ENCODE measurements at regions not wholly inside any gene's neighbourhood (a gene's known extent, or its start where the extent isn't known, plus 50 kb on each side); places are given as distances from the start of the nearest gene placed in this dataset.

DNA sequence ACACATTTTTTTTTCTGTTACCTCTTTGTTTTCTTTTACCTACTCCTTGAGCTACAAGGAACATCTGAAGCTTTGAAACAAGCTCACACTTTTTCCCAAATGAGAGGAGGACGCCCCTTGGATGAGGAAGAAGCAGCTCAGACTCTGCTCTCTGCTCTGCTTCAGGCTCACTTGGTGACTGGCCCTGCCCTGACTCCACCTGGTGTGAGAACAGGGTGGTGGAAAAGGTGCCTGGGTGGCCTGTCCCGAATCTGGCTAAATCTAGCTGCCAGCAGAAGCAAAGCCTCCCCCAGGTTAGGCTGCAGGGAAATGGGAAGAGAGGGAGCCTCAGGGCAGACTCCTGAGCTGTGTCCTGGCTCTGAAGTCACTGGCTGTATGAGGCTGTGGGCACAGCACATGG is 68.0 kb upstream of the CEACAM8 start:
- Histone ChIP-seq H3K27me3 (no peaks in the 10 kb centered on the region), H3K27ac (no peak overlapping the region), H3K9me3 (no peaks in the 10 kb centered on the region), H3K4me3 (no peak overlapping the region), H3K4me1 (no peaks in the 10 kb centered on the region), H3K36me3 (no peaks in the 10 kb centered on the region)
- no peak for DNase-seq
- 6 to 25% methylated on average over 2 of the region's 2 CpGs for WGBS, 2 donors
- intact Hi-C loops (cut with DNase I): no loop called here
- TF ChIP-seq, protein P1, sequence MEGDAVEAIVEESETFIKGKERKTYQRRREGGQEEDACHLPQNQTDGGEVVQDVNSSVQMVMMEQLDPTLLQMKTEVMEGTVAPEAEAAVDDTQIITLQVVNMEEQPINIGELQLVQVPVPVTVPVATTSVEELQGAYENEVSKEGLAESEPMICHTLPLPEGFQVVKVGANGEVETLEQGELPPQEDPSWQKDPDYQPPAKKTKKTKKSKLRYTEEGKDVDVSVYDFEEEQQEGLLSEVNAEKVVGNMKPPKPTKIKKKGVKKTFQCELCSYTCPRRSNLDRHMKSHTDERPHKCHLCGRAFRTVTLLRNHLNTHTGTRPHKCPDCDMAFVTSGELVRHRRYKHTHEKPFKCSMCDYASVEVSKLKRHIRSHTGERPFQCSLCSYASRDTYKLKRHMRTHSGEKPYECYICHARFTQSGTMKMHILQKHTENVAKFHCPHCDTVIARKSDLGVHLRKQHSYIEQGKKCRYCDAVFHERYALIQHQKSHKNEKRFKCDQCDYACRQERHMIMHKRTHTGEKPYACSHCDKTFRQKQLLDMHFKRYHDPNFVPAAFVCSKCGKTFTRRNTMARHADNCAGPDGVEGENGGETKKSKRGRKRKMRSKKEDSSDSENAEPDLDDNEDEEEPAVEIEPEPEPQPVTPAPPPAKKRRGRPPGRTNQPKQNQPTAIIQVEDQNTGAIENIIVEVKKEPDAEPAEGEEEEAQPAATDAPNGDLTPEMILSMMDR (IDR thresholded peaks at IDR 0.05): peak in 1 of 6 experiments; percentile 9
- no peak for TF ChIP-seq POLR2A (IDR thresholded peaks at IDR 0.05)

DNA sequence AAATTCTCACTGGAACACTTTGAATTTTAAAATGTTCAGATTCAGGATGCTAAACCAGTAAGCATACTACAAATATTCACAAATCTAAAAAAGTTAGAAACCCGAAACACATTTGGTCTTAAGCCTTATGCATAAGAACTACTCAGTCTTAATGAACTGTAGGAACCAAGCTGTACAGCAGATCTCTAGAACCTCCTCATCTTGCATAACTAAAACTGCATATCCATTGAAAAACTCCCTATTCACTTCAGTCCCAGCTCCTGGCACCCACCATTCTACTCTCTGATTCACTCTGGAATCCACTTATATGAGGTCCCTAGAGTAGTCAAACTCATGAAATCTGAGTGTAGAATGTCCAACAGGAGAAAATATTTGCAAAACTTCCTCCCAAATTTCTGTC is 65.6 kb upstream of the CEACAM8 start:
- no peak for DNase-seq
- no peaks in the 10 kb centered on the region for H3K27me3 ChIP-seq
- no peak overlapping the region for H3K27ac ChIP-seq
- intact Hi-C loops (cut with DNase I): no loop called here
- no peaks in the 10 kb centered on the region for H3K36me3 ChIP-seq
- no peak overlapping the region for H3K4me3 ChIP-seq
- H3K4me1 ChIP-seq: no peaks in the 10 kb centered on the region
- TF ChIP-seq, protein P1 (IDR thresholded peaks at IDR 0.05): no peak
- no peak for TF ChIP-seq POLR2A (IDR thresholded peaks at IDR 0.05)
- WGBS, 2 donors: 83 to 95% methylated on average over 1 of the region's 1 CpG
- H3K9me3 ChIP-seq: no peaks in the 10 kb centered on the region

DNA sequence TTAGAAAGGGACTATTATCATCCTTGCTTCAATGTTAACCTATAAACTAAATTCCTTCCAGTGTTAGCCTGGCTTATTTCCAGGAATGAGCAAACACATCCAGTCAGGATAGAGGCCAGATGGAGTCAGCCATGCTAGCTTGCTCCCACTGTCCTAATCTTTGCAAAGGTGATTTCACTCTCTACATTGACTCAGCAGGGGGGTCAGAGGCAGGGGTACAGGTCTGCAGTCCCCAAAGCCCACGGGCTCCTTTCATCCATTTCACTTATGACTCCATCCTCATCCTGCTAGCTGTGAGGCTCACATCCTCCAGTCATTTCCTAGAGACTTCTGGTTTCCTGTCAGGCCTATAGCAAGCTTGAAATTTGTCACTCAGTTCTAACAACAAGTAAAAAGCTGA is 63.4 kb upstream of the CEACAM8 start:
- 8 to 17% methylated on average over 1 of the region's 1 CpG for WGBS, 2 donors
- Histone ChIP-seq H3K27me3 (no peaks in the 10 kb centered on the region), H3K27ac (no peak overlapping the region), H3K4me1 (no peaks in the 10 kb centered on the region), H3K36me3 (no peaks in the 10 kb centered on the region), H3K9me3 (no peaks in the 10 kb centered on the region), H3K4me3 (no peak overlapping the region)
- TF ChIP-seq, protein P1 (IDR thresholded peaks at IDR 0.05): no peak
- no peak for TF ChIP-seq POLR2A (IDR thresholded peaks at IDR 0.05)
- no peak for DNase-seq
- intact Hi-C loops (cut with DNase I): no loop called here

DNA sequence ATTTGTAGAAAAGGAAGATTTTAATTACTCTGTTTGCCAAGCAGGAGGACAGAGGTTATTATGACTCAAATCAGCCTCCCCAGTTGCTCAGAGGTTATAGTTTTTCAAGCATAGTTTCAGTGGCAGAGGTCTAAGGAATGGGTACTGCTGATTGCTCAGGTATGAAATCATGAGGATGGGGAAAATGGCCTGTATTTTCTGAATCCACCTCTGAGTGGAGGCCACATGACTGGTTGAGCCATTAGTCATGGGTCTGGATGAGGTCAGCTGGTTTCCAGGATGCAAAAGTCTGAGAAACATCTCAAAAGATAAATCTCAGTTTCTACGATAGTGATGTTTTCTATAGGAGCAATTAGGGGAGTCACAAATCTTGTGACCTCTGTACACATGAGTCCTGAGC is 62.8 kb upstream of the CEACAM8 start:
- Histone ChIP-seq H3K36me3 (no peaks in the 10 kb centered on the region), H3K27me3 (peaks cover 0 to 2% (median 0%) of the 10 kb centered on the region in 4 donors), H3K9me3 (no peaks in the 10 kb centered on the region), H3K4me3 (no peak overlapping the region), H3K4me1 (no peaks in the 10 kb centered on the region), H3K27ac (no peak overlapping the region)
- intact Hi-C loops (cut with DNase I): no loop called here
- no peak for TF ChIP-seq POLR2A (IDR thresholded peaks at IDR 0.05)
- TF ChIP-seq, protein P1 (IDR thresholded peaks at IDR 0.05): no peak
- 60 to 73% methylated on average over 1 of the region's 1 CpG for WGBS, 2 donors
- DNase-seq: no peak

DNA sequence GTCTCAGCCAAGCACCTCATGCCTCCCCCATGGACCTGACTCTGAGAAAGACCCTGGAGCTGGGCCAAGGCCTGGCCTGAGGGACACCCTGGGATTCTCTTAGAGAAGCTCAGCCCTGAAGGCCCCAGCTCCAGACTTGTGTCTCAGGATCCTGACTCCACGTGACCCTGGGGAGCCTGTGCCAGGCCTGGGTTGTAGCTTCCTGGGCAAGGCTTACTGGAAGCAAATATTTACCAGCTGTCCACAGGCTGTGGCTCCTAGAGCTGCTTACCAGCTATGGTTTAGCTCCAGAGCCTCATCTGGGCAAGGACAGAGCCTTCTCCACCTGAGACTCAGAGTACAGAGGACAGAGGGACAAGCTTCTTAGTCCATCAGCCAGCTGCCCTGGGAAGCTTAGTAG is 61.0 kb upstream of the CEACAM8 start:
- no peak overlapping the region for H3K27ac ChIP-seq
- intact Hi-C loops (cut with DNase I): no loop called here
- peaks cover 0 to 5% (median 0%) of the 10 kb centered on the region in 4 donors for H3K27me3 ChIP-seq
- H3K9me3 ChIP-seq: no peaks in the 10 kb centered on the region
- DNase-seq: no peak
- no peak overlapping the region for H3K4me3 ChIP-seq
- H3K36me3 ChIP-seq: no peaks in the 10 kb centered on the region
- TF ChIP-seq POLR2A (IDR thresholded peaks at IDR 0.05): no peak
- TF ChIP-seq, protein P1 (IDR thresholded peaks at IDR 0.05): no peak
- WGBS, 2 donors: 60% methylated on average over 1 of the region's 1 CpG; no CpG with 5 or more reads in 1 of the 2 donors
- no peaks in the 10 kb centered on the region for H3K4me1 ChIP-seq

Measured in esophagus squamous epithelium (tissue), 5 donors.